ENCODE measurements at regions not wholly inside any gene's neighbourhood (a gene's known extent, or its start where the extent isn't known, plus 50 kb on each side); places are given as distances from the start of the nearest gene placed in this dataset.
A peak's percentile ranks its signal among the peaks of the same experiment; 100 is the strongest.

- peak overlapping the region; percentile 99 for H2AFZ ChIP-seq
- H3K27ac Mint-ChIP-seq = no peak overlapping the region
- H3K4me1 Mint-ChIP-seq = peaks cover 12% of the 10 kb centered on the region
These were observed 308.5 kb downstream of the REEP3 start for GRCh38 chr10:63829573-63830149.

More at GRCh38 chr10:63829573-63830149, 308.5 kb downstream of the REEP3 start:
- Mint-ChIP-seq H3K27me3 (ENCODE audit: insufficient read depth, low read depth, poor library complexity) (no peaks in the 10 kb centered on the region), H3K4me3 (no peak overlapping the region), H3K36me3 (ENCODE audit: low read depth) (no peaks in the 10 kb centered on the region), H3K9me3 (no peaks in the 10 kb centered on the region)
- H3K4me1 ChIP-seq (ENCODE audit: insufficient read depth) = peaks cover 12% of the 10 kb centered on the region
- no peak overlapping the region for H3K4me2 ChIP-seq
- no peak for TF ChIP-seq EZH2phosphoT487 (IDR thresholded peaks at IDR 0.05; ENCODE audit: unreplicated experiment)
- no peak for TF ChIP-seq ZNF331 (CRISPR knock-in tag; IDR thresholded peaks at IDR 0.05; ENCODE audit: low read depth)
- TF ChIP-seq CREB1 (CRISPR knock-in tag; IDR thresholded peaks at IDR 0.05; ENCODE audit: low read depth) = no peak
- no peak for TF ChIP-seq CTCF (conservative IDR thresholded peaks at IDR 0.05; ENCODE audit: low read depth in 2 of 2)
- no peak for TF ChIP-seq STAT1 (IDR thresholded peaks at IDR 0.05; ENCODE audit: unreplicated experiment)
- no peak for TF ChIP-seq ZNF462 (CRISPR knock-in tag; IDR thresholded peaks at IDR 0.05)
- no peak for TF ChIP-seq EZH2 (IDR thresholded peaks at IDR 0.05; ENCODE audit: low read depth, unreplicated experiment)
- TF ChIP-seq ETS1 (IDR thresholded peaks at IDR 0.05) = no peak
- no peak for TF ChIP-seq POLR2AphosphoS5 (IDR thresholded peaks at IDR 0.05; ENCODE audit: low read depth)
- TF ChIP-seq ZNF114 (CRISPR knock-in tag; IDR thresholded peaks at IDR 0.05) = no peak
- TF ChIP-seq NANOG (IDR thresholded peaks at IDR 0.05; ENCODE audit: borderline replicate concordance) = no peak
- no peak for TF ChIP-seq REST (IDR thresholded peaks at IDR 0.05; ENCODE audit: unreplicated experiment)
- no peak for TF ChIP-seq JUNB (IDR thresholded peaks at IDR 0.05; ENCODE audit: unreplicated experiment)
- no peak overlapping the region for H3K4me3 ChIP-seq
- no peaks in the 10 kb centered on the region for H3F3A ChIP-seq (replicated peaks; ENCODE audit: low read depth)
- peak; percentile 13 for DNase-seq (ENCODE audit: low spot score)
- ATAC-seq = peak; percentile 68
- H4K20me1 ChIP-seq (replicated peaks; ENCODE audit: insufficient read depth) = no peaks in the 10 kb centered on the region
- H3K27ac ChIP-seq (ENCODE audit: low read depth) = no peak overlapping the region
- H3K9me2 ChIP-seq (ENCODE audit: insufficient read depth) = no peaks in the 10 kb centered on the region
- no peaks in the 10 kb centered on the region for H3K79me2 ChIP-seq (replicated peaks; ENCODE audit: insufficient read depth)
- no peaks in the 10 kb centered on the region for H3K36me3 ChIP-seq (ENCODE audit: insufficient read depth)
- H3K27me3 ChIP-seq (ENCODE audit: insufficient read depth) = no peaks in the 10 kb centered on the region
